HG02678 (cell line): ENCODE measurements at regions not wholly inside any gene's neighbourhood (a gene's known extent, or its start where the extent isn't known, plus 50 kb on each side); places are given as distances from the start of the nearest gene placed in this dataset.
"Not testable (repeated sequence)": the region's sequence is repeated elsewhere in the genome, so short reads cannot be mapped to it uniquely, and the experiment has no call there.

Experiments used
- ATAC-seq: cut with Tn5 transposase; IDR thresholded peaks from one replicate; pipeline ENCODE4 v1.9.1; 2021; ENCODE audit warnings: mild to moderate bottlenecking, moderate library complexity; ENCODE audit not compliant: unreplicated experiment

DNA sequence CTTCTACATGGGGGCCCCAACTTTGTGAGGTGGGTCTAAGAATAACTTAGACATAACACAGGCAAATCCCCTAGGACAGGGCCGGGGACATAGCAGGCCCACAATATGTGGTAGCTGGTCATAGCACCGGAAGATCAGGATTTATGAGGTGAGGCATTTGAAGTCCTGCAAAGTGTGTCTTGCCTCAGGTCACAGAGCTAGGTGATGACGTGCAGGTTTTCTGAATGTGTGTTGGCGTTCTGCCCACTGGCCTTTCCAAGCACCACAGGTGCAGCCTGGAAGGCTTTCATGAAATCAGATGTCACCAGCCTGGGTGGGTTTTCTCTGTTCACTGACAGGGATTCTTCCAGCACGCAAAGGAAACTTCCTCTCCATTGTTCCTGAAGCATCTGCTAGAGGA is 119.1 kb downstream of the LRATD1 start:
- ATAC-seq, result no peak

DNA sequence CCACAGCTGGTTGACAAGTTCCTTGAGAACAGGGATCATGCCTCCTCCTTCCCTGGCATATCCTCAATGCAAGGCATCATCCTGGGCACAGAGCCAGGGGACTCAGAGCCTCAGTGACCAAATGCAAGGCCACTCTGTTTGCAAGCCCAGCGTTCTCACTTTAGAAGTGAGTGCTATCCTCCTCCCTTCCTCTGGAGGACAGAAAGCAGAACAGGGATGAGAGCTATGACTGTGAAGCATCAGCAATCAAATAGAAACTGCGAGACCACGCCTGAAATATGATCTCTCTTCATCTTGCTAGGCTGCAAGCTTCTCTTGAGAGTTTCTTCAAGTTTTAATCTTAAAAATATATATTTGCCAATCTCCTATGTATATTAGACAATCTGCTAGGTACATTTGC is 119.8 kb downstream of the LRATD1 start:
- ATAC-seq, result no peak

DNA sequence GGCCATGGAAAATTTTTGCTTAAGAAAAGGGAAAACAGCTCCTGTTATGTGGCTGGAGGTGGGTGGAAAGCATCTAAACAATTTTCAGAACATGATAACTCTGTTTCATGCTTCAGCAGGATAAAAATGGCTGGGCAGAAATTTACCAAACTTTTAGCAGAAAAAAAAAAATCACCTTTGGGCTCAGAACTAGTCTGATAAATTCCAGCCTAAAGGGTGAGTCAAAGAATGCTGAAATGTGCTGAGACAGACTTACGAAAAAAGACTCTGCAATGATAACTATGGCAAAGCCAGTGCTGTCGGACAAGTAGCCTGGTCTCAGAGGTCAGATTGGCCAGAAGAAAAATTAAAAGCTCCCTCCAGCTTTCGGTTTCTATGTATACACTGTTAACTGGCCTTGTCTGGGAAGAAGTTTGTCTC is 123.6 kb downstream of the LRATD1 start:
- ATAC-seq, result no peak

DNA sequence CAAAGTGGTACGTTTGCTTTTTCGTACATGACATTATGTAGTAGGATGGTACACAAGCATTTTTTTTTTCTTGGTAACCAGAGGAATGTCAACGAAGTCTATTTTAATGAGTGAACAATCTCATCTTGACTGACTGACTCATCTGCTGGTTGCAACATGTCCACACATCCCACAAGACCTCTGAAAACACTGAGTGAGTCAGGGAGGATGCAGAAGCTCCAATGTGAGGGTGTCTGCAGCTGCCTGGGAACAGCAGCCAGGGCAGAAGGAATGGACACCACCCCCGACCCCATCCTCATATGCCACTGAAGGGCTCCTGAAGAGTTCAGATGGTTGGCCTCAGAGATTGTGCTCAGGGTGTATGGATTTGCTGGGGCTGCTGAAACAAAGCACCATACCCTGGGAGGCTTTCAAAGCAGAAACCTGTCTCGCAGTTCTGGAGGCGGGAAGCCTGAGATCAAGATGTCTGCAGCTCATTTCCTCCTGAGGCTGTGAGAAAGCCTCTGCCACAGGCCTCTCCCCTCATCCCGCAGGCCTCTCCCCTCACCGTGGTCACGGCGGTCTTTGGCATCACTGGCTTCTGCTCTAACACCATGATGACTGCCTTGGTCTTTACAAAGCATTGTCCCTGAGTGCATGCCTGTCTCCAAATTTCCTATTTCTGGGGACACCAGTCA is 124.6 kb downstream of the LRATD1 start:
- ATAC-seq, result no peak

DNA sequence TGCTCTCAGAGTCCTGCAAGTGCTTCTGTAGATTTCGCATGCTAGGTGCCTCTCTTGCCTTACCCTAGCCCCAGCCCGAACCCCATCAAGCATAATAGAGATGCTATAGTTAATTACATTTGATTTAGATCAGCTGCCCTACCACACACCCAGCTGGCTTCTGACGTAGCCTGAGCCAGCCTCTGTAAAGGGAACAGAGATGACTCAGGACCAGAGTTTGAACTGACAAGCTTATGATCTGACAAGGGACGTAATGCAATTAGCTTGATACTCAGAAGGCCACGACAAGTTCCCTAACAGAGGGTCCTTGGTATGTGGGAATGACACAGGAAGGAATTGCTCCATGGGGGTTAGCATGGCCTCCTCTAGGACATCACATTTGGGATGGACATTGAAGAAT is 126.6 kb downstream of the LRATD1 start:
- ATAC-seq, result no peak

DNA sequence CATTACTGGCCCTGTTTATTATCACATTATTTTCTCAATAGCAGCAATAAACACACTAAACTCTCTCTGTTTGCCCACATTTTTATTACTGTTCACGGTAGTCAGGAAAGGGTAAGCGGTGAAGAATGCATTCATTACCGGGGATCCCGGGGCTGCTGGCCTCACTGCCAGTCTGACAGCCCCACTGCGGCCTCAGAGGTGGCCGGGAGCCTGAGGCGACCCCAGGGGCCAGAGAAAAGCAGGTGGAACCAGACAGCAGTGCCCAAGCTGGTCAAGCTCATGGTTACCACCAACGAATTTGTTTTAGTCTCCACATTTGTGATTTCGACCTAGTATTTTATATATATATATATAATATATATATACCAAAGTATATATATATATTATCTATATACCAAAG is 127.7 kb downstream of the LRATD1 start:
- no peak for ATAC-seq

DNA sequence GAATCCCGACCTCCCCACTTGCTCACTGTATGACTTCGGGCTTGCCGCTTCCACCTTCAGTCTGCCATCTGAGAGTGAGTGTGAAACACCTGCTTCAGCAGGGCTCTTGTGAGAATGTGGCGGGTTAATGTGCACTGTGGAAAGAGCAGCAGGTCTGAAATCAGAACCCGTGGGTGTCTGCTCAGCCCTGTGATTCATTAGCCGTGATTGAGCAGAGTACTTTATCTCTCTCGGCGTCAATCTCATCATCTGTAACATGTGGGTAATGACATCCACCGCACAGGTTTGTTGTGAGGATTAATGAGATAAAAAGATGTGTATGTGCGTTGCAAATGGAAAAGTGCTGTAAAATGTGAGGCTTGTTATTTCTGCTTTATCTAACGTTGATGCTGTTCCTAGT is 128.6 kb downstream of the LRATD1 start:
- no peak for ATAC-seq

DNA sequence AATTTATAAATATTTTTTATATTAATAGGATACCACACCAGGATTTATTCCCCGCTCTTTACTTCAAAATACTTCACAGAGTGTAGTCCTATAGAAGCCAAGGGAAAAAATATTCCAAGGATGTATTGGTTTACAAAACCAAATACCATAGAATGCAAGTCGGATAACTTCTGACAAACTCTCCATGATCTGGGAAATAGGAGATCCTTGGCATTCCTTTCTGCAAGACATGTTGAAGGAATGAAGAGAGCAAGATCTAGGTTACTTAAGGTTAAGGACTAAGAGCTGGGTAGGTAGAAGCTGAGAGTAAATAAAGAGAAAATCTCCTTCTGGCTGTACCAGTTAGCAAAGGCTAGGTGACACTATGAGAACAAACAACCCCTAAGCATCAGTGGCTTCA is 141.2 kb downstream of the LRATD1 start:
- no peak for ATAC-seq

DNA sequence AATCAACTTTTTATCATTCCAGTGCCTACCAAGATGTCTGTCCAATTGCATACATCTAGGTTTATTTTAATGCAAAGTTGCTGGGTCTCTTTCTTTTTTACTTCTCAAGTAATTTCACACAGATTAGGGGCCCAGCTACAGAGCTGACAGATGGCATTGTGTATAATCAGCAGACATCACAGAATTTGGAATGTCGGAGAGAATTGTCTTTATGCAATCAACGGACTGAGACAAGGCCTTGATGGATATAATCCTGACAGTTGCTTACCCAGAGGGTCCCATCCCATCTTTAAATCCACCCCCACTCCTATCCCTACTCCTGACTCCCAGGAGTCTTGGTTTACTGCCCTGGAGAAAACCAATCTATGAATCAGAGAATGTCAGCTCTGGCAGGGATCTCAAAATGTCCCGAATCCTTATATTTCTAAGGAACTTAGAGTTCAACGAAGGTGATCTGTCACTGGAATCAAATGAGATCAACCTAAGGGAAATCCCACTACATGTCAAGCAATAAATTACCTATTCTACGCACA is 142.0 kb downstream of the LRATD1 start:
- no peak for ATAC-seq

DNA sequence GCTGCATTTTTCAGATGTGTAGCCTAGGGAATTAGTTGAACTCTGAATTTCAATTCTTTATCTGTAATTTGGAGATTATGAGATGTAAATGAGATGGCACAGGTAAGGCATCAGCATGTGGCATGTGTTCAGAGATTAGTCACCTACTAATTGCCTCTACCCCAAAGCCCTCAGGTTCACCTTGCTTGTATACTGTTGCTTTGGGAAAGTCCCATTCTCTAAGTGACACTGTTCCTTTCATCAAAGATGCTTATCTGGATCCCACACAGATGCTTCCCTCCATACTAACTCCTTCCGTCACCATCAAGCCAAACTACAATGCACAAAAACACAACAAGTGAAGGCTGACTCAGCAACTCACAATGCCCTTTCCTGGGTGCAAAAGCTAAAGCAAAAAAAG is 143.7 kb downstream of the LRATD1 start:
- ATAC-seq, result no peak

DNA sequence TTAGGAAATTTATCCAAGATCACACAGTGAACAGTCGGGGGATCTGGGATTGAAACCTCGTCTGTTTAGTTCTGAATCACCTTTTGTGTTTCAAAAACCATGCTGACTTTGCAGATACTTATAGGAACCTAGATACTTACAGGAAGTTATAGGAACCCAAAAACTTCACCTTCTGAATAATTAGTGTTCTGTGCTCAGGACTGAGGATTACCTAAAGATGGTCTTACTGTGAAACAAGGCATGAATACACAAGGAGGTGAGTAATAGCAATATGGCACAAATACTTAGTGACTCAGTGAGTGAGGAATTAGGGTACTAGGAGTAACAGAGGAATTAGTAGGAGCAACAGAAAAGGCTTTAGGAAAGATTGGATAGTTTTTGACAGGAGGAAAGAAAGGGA is 145.5 kb downstream of the LRATD1 start:
- ATAC-seq, result no peak

DNA sequence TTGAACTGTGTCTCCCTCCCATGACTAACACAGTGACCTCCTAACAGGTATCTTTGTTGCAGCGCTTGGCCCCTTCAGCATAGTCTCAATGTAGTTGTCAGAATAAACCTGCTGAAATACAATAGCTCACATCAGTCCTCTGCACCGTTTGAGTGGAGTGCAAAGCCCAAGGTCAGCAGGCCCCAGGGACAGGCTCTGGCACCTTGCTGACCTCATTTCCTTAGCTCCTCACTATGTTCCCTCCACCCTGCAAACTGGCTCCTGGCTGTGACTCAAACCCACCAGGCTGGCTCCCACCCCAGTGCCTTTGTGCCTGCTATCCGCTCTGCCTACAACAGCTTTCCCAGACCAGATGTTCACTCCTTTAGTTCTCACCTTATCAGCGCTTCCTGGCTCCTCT is 146.7 kb downstream of the LRATD1 start:
- ATAC-seq, result no peak

DNA sequence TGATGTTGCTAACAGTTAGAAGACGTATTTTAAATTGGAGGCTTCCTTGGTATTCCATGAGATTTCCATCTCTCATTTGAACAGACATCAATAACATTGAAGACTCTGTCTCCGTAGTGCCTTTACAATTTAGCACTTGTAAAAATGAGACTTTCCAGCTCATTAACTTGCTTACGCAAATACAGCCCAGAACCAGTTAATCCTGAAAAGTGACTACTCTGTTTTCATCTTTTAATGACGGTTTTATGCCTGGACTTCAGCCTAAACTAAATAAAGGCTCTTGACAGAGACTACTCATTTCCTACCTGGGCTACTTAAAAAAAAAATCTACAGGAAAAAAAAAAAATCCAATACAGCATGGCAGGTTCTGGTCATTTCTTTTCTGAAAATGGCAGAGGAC is 148.6 kb downstream of the LRATD1 start:
- ATAC-seq, result no peak

DNA sequence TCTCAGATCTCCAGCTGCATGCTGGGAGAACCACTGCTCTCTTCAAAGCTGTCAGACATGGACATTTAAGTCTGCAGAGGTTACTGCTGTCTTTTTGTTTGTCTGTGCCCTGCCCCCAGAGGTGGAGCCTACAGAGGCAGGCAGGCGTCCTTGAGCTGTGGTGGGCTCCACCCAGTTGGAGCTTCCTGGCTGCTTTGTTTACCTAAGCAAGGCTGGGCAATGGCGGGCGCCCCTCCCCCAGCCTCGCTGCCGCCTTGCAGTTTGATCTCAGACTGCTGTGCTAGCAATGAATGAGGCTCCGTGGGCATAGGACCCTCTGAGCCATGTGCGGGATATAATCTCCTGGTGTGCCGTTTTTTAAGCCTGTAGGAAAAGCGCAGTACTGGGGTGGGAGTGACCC is 156.3 kb downstream of the LRATD1 start:
- not testable (repeated sequence) for ATAC-seq

DNA sequence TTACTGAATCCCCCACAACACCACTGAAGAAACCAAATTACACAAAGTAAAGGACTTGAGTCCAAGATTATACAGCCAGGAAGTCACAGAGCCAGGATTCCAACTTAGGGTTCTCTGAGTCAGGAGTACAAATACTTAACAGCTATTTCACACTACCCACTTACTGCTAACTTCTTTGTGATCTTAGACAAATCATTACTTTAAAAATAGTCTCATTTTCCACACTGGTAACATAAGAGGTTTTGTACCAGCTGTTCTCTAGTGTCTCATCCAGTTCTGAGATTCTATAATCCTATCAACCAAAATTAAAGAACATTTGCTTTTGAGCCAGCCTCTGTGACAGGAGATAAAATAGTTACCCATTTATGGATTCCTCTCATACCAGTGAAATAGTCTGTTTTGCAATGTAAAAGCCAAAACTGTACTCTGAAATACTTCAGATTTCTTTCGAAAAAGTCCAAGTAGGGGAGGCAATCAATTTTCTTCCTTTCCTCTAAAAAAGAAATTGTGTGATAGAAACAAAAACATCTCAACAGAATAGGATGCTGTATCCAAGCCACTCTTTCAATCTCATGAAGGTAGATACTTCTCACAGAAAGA is 157.6 kb downstream of the LRATD1 start:
- no peak for ATAC-seq

DNA sequence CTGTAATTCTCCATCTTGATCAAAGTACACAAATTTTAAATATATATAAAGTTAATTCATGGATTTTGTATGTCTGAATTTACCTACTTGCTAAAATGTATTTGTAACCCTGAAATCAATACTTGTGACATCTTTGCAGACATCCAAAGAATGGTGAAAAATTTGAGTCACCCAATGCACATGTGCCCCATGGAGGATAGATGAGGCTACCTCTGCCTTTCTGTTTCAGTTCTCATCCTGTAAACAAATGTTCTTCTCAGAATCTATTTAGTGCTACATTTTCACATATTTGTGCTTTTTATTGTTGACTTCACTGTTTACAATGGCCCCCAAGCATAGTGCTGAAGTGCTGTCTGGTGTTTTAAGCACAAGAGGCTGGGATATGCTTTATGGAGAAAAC is 171.5 kb downstream of the LRATD1 start:
- no peak for ATAC-seq

DNA sequence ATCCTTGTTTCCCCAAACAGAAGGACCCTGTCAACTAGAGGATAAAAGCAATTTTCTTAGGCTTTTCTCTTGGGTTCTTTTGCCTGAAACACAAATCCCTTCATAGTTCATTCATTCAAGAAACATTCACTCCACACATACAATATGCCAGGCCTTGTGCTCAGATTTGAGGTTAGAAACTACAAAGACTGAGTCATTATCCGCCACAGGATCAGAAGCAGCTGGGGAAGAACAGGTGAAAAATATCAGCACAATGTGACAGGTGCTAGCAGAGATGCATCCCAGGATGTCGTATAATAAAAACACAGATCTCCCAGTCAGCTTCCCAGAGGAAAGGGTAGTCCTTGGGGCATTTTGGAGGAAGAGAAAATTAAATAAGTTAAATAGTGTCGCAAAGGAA is 172.4 kb downstream of the LRATD1 start:
- no peak for ATAC-seq

DNA sequence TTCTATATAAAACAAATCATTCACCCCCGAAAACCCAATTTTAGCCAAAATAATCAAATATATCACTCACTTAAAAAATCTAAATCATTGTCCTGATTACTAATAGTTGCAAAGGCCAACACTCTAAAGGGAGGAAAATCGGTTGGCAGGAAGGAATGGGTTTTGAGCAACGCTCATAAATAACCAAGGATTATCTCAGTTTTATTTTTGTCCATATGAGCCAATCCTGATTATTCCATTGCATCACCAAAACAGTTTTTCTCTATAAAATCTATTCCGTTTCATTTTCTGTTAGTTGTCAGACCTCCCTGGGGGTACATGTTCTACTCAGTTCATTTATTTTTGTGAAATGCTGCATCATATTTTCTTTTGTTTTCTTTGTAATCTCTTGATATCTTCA is 174.1 kb downstream of the LRATD1 start:
- no peak for ATAC-seq

DNA sequence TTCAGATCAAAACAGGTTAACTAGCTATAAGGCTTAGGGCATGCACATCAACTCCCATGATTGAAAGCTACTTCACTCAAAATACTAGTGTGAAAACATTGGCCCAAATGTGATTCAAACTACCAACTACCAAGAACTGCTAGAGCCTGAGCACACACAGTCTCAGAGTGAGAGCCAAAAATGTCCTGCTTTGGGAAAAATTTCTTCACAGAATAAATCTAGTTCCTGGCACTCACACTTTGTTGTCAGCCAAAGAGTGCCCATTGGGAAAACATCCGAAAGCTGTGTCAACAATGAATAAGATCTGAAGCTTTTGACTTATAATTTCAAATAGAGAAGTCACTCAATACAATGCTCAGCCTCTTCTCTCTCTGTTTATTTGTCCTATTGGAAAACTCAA is 182.7 kb downstream of the LRATD1 start:
- no peak for ATAC-seq

DNA sequence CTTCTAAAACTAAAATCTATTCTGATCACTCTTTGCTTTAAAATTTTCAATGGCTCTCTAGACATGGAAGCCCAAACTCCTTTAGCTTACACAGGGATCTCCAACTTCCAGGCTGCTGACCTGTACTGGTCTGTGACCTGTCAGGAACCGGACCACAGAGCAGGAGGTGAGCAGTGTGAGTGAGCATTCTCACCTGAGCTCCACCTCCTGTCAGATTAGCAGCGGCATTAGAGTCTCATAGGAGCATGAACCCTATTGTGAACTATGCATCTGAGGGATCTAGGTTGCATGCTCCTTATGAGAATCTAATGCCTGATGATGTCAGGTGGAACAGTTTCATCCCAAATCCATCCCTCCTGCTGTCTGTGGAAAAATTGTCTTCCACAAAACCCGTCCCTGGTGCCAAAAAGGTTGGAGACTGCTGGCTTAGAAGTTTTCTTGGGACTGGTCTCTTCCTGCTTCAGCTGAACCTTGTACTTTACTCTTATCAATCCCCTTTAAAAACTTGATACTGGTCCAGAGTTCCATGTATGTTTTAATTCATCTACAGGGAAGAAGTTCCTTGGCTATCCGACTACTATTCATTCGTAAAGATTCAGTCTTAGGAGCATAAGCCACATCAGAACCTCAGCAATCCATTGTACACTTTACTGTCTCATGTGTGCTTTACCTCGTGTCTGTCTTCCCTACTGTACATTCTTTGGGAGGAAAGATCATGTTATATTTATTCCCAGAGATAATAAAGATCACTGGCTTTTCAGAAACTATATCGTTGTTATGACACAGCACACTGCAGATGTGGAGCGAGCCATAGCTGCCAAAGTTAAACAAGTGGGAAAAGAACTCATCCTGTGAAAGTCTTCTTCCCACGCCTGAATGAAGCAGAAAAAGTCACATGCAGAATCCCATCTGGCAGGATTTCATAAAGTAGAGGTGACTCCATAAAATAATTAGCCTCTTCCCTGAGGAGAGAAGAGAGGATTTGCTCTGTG is 183.8 kb downstream of the LRATD1 start:
- ATAC-seq, result no peak

DNA sequence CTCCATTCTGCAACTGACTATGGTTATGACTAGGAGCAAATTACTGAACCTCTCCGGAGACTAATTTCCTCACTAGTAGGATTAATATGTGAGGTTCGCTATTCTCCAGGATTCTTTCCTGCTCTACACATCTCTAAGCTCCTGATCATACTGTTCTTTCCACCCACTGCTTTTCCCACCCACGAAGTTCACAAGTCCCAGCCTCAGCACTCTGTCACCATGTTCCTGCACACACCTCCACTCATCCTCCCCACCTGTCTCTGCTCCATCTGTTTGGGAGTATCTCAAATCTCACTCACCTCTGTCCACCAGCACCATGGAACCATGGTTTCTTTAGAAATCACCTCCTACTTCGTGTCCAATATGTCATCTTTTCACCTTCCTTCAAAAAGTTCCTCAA is 185.3 kb downstream of the LRATD1 start:
- ATAC-seq, result no peak

DNA sequence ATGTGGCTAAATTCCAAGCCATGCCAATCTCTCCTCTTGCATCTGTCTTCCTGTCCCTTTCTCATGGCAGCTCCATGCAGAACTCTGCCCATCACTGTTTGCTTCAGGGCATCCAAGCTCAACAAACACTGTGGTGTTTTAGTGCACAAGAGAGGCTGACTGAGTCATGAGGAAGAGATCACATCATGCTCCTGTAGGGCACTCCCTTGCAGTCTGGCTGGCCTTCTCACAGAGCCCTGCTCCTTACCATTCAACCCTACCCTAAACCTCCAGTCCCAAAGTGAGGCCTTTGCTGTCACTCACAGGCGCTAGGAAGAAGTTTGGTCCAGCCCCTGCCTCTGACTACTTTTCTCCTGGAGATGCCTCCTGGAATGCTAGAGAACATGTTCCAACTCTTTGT is 194.0 kb downstream of the LRATD1 start:
- no peak for ATAC-seq
